ENCODE measurements at regions not wholly inside any gene's neighbourhood (a gene's known extent, or its start where the extent isn't known, plus 50 kb on each side); places are given as distances from the start of the nearest gene placed in this dataset.

GRCh38 chr2:139359818-139360217 is 579.6 kb upstream of the NXPH2 start:
- TF ChIP-seq, protein P1, sequence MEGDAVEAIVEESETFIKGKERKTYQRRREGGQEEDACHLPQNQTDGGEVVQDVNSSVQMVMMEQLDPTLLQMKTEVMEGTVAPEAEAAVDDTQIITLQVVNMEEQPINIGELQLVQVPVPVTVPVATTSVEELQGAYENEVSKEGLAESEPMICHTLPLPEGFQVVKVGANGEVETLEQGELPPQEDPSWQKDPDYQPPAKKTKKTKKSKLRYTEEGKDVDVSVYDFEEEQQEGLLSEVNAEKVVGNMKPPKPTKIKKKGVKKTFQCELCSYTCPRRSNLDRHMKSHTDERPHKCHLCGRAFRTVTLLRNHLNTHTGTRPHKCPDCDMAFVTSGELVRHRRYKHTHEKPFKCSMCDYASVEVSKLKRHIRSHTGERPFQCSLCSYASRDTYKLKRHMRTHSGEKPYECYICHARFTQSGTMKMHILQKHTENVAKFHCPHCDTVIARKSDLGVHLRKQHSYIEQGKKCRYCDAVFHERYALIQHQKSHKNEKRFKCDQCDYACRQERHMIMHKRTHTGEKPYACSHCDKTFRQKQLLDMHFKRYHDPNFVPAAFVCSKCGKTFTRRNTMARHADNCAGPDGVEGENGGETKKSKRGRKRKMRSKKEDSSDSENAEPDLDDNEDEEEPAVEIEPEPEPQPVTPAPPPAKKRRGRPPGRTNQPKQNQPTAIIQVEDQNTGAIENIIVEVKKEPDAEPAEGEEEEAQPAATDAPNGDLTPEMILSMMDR (IDR thresholded peaks at IDR 0.05; ENCODE audit: insufficient read depth, low read length): no peak
- no peak for TF ChIP-seq GABPA (IDR thresholded peaks at IDR 0.05; ENCODE audit: low read depth)
- TF ChIP-seq REST (IDR thresholded peaks at IDR 0.05; ENCODE audit: insufficient replicate concordance, low read depth): no peak
